HK-2 (cell line): ENCODE measurements at regions not wholly inside any gene's neighbourhood (a gene's known extent, or its start where the extent isn't known, plus 50 kb on each side); places are given as distances from the start of the nearest gene placed in this dataset.
"Not testable (repeated sequence)": the region's sequence is repeated elsewhere in the genome, so short reads cannot be mapped to it uniquely, and the experiment has no call there.

Source experiments
- DNase-seq: peaks from one replicate; pipeline ENCODE4 v3.0.0-alpha.2; 2018; ENCODE audit not compliant: unreplicated experiment

- DNase-seq: no peak
Observed at GRCh38 chr3:152196782-152197181, 71.9 kb upstream of the MBNL1 start.

DNA sequence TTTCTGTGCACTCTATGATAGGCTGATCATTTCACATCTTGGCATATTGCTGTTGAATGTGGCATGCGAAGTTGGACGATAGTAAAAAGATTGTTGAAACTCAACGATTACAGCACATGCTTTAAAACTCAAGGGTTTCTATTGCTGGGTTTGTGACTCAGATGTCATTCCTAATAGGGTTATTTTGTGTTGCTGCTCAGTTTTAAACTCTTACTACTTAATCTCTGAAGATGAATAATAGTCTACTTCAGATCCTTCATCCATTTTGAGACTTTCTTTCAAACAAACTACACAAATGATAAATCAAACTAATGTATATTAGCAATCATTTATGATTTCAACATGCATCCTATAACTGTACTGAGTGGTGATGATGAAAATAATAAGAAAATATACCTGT, 71.3 kb upstream of the MBNL1 start:
- no peak for DNase-seq

GRCh38 chr3:152197937-152198336, 70.8 kb upstream of the MBNL1 start:
- DNase-seq: no peak

GRCh38 chr3:152198665-152199064, 70.1 kb upstream of the MBNL1 start:
- no peak for DNase-seq

GRCh38 chr3:152199102-152199840, 69.5 kb upstream of the MBNL1 start:
- no peak for DNase-seq

DNA sequence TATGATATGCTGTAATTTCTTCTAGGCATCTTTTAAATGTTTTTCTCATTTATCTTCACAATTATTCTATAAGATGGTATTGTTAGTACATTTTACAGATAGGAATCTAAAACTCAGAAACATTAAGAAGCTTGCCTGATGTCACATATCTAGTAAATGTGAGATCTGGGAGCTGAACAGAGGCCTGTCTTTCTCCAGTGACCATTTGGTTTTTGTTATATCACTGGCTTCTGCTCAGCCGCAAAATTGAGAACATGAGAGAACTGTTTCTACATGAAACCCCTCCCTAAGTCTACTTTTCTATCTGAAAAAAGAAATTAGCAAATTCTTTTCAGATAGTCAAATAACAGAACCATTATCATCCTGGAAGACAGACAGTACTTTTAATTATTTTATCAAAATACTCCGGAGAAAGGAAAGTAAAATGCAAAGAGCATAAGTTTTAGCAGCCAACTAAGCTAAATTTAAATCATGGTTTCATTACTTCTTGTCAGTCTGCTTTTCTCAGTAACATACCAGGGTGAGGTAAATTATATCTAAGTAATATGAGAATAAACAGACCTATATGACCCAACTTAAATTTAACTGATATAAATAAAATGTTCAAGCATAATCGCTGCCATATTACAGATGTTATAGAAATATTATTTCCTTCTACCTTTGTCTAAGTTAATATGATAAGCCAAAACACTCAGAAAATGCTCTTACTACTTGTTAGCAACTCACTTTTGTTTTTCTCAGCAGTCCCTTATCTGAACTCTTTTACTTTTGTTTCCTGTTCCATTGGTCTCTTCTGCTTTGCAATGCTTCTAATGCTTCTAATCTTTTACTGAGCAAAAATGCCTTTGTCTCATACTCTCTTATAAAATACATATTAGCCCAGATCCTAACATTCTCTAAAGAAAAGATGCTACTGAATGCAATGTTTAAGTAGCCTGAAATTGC, 68.0 kb upstream of the MBNL1 start:
- no peak for DNase-seq

GRCh38 chr3:152202976-152203626, 65.6 kb upstream of the MBNL1 start:
- peak; percentile 4 for DNase-seq

DNA sequence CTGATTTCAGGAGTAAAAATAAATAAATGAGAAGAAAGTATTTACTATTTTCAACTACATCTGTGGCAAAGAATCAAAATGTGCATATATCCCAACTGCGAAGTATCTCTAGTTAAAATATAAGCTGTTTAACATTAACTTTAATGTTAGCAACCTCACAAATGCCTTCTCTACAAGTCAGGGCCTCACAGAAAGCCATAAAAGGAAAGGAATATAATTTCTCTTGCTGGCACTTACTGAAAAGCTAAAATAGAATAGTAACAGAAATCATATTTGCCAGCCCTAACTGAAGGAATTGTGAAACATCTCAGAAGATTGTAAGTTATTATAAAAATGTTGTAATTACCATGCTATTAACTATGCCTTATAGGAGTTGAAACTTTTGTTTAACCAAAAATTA, 65.1 kb upstream of the MBNL1 start:
- no peak for DNase-seq

DNA sequence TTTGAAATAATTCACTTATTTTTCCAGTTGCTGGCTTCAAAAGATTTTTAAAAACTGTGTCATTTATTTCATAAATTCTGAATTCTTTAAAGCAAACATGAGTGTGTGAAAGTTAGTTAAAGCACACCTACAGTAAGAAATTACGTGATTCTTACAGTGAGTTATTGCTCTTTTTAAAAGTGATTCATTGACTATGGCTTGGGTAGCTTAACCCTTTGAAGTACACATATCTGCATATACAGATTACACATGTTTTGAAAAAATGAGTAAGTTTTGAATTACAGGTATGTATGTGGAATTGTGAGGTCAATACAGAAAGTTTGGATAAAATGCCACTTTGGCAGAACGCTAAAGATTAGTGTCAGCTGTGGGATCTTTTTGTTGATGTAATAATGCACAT, 64.5 kb upstream of the MBNL1 start:
- no peak for DNase-seq

- DNase-seq: no peak
Observed at GRCh38 chr3:152205097-152205593, 63.6 kb upstream of the MBNL1 start.

DNA sequence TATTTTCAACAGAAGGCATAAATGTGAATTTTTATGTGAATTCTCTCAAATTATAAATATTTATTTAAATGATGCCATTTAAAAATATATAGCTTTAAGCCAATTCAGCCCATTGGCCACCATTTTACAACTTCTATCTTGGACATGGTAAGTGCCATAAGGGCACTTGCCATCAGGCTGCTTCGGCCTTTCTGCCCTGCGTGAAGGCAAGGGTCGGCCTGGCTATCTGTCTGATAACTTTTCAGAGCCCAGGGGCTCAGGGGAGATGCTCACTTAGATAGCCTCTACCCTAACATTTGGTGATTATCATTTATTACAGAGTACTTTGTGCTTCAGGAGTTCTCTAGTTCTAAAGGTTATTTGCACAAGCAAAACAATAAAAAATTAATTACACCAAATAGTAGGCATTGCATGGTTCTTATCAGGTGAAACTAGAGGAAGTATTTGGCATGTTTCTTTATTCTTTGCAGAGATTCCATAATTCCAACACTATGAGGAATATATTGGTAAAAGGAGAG, 62.4 kb upstream of the MBNL1 start:
- no peak for DNase-seq

DNA sequence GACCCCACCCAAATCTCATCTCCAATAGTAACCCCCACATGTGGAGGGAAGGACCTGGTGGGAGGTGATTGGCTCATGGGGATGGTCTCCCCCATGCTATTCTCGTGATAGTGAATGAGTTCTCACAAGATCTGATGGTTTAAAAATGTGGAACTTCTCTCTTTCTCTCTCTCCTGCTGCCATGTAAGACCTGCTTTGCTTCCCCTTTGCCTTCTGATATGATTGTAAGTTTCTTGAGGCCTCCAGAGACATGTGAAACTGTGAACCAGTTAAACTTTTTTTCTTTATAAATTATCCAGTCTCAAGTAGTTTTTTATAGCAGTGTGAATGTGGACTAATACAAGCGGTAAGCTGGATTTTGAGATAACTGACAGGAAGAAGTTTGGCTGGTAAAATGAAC, 60.3 kb upstream of the MBNL1 start:
- no peak for DNase-seq

DNA sequence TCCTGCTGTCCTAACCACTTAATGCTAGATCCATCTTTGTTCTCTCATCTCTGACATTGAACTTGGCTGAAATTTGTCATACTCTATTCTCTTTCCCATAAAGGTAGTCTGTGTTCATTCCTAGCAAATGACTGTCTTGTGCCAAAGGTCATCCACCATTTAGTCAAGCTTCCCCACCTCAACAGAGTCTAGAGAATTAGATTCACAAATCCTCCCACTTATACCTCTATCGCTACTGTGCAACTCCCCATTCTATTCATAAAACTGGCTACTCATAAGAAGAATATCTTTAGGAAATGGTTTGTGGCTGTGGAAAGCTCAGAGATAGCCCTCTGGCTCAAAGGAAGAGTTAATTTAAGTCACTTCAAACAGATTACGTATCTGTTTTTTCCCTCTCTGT, 59.7 kb upstream of the MBNL1 start:
- DNase-seq: no peak

- no peak for DNase-seq
Observed at GRCh38 chr3:152209776-152210175, 59.0 kb upstream of the MBNL1 start.

GRCh38 chr3:152210697-152211096, 58.0 kb upstream of the MBNL1 start:
- DNase-seq: no peak

DNA sequence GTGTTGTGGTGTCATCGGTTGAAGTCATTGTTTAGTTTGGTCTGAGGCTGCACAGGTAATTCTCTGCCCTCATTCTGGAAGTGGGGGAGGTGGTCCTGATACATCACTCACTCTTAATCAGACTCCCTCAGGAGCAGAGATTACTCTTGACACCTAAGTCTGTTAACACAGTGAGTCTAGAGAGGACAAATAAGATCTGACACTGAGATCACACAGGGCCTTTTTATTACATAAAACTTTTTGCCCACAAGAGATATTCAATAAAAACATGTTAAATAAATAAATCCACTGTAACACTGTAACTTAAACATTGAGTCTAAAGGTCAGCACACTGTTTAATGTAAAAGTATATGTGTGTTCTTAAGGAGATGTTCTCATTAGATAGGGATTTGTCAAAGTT, 57.1 kb upstream of the MBNL1 start:
- DNase-seq: no peak

- DNase-seq: no peak
Observed at GRCh38 chr3:152213203-152213602, 55.5 kb upstream of the MBNL1 start.

- no peak for DNase-seq
Observed at GRCh38 chr3:152213938-152214337, 54.8 kb upstream of the MBNL1 start.

GRCh38 chr3:152216960-152217865, 51.5 kb upstream of the MBNL1 start:
- DNase-seq: not testable (repeated sequence)

DNA sequence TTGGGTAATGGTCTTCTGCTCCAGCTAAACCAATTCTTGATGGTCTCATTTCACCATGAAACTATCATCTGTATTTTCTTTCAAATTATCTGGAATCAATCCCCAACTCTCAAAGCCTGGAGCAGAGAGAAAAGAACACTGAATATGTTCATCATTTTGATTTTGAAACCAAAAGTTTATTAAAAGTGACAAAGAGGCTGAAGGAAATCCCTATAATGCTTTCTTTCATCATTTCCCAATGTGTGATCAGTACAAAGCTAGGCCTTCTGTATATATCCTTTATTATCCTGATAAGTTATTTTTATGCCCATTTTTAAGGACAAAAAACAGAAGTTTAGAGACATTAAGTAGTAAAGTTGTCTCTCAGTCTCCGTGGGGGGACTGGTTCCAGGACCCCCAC, 50.1 kb upstream of the MBNL1 start:
- no peak for DNase-seq
